GM10266 (cell line): ENCODE measurements at regions not wholly inside any gene's neighbourhood (a gene's known extent, or its start where the extent isn't known, plus 50 kb on each side); places are given as distances from the start of the nearest gene placed in this dataset.

Experiments used
- DNase-seq: peaks from one replicate; pipeline ENCODE4 v3.0.0; 2012; ENCODE audit errors: extremely low spot score
- CTCF ChIP-seq: IDR thresholded peaks from 2 replicates; pipeline ENCODE4 v1.5.1; 2012; ENCODE audit warnings: mild to moderate bottlenecking, low read depth; ENCODE audit not compliant: control insufficient read depth, insufficient read depth; ENCODE audit errors: missing control alignments

- no peak for TF ChIP-seq CTCF
- DNase-seq: no peak
These were observed 1179.8 kb downstream of the BRD1 start for GRCh38 chr22:48647606-48648515.

GRCh38 chr22:48647051-48647450, 1180.6 kb downstream of the BRD1 start:
- DNase-seq: no peak
- TF ChIP-seq CTCF: no peak

GRCh38 chr22:48646216-48646925, 1181.3 kb downstream of the BRD1 start:
- DNase-seq: no peak
- no peak for TF ChIP-seq CTCF

DNA sequence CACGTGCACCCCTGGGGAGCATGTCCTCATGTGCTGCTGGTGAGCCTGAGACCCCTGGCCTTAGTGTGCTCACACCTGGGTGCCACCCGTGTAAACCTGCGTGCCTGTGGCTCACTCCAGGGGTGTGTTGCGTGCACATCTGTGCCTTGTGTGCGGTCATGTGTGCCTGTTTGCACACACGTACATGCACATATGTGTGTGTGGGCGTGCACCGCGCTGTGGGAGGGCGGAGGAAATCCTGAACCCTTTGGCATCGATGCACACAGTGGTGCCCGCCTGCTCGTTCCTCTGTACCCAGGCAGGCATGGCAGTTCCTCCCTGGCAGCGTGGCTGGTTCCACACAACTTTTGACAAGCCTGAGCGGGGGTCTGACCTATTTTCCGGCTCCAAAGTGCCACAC, 1181.9 kb downstream of the BRD1 start:
- TF ChIP-seq CTCF: no peak
- no peak for DNase-seq

GRCh38 chr22:48644997-48645396, 1182.7 kb downstream of the BRD1 start:
- no peak for DNase-seq
- TF ChIP-seq CTCF: no peak

DNA sequence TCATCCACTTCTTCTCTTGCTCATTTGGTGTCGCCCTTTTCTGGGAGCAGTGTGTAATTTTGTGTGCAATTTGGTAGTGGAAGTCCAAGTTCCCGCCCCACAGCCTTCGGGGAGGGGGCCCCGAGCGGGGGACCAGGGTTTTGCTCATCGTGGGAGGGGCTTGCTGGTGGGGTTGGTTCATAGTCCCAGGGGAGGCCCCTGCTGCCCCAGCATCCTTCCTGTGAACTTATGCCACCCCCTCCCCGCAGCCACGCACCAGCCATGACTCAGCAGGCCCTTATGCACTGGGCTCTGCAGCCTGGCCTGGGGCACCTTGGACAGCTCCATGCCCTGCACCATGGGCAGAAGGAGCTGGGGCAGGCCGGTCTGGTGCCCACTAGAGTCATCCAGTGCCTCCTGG, 1183.6 kb downstream of the BRD1 start:
- TF ChIP-seq CTCF: no peak
- no peak for DNase-seq
